Panc1 (cell line): ENCODE measurements at regions not wholly inside any gene's neighbourhood (a gene's known extent, or its start where the extent isn't known, plus 50 kb on each side); places are given as distances from the start of the nearest gene placed in this dataset.

Experiments used
- ATAC-seq: fragments of 200-7000 bp; cut with Tn5 transposase; 2 replicates; pipeline ENCODE4 v1.9.1; 2020; ENCODE audit warnings: mild to moderate bottlenecking, moderate library complexity
- BruUV-seq: library from RNA; stranded (reverse); fragments of 400-500 nt; replicated peaks from 2 replicates; lab custom pipeline; 2021; lab: Mats Ljungman, UMichigan
- CTCF ChIA-PET: fragments of 300-600 bp; sonication (Branson Sonifier 250); formaldehyde crosslinking; loops from one replicate; lab custom pipeline; 2022; ENCODE audit warnings: antibody characterized with exemption; lab: Charles Lee
- POLR2A ChIA-PET: fragments of 300-600 bp; sonication (Branson Sonifier 250); formaldehyde crosslinking; loops from one replicate; lab custom pipeline; 2022; ENCODE audit warnings: antibody characterized with exemption; lab: Charles Lee
- DNase-seq: peaks from one replicate; pipeline ENCODE4 v3.0.0-alpha.2; 2010; ENCODE audit warnings: low read depth, low spot score
- H3K27ac ChIP-seq: 2 replicates; pipeline ENCODE4 v1.5.1; 2011; ENCODE audit warnings: mild to moderate bottlenecking, low read length, inconsistent platforms
- H3K27me3 ChIP-seq: fragments of 200-500 bp; sonication (Bioruptor generic); 2 replicates; pipeline ENCODE4 v1.6.0; 2014; ENCODE audit warnings: low read length, inconsistent platforms; ENCODE audit not compliant: control insufficient read depth, insufficient read depth
- H3K36me3 ChIP-seq: fragments of 200-500 bp; sonication (Bioruptor generic); 2 replicates; pipeline ENCODE4 v1.5.1; 2014; ENCODE audit warnings: inconsistent platforms, mild to moderate bottlenecking, low read length, moderate library complexity; ENCODE audit not compliant: control insufficient read depth, insufficient read depth
- H3K4me1 ChIP-seq: 2 replicates; pipeline ENCODE4 v1.5.1; 2011; ENCODE audit warnings: inconsistent platforms, mild to moderate bottlenecking, low read length, moderate library complexity; ENCODE audit not compliant: control insufficient read depth, insufficient read depth
- H3K4me3 ChIP-seq, 2 experiments: 2 replicates each; pipeline ENCODE4 v1.5.1; 2011 to 2012; ENCODE audit warnings: low read depth in 2 of 2, low read length in 2 of 2, mild to moderate bottlenecking in 2 of 2, inconsistent platforms in 1 of 2, moderate library complexity in 1 of 2
- H3K9me3 ChIP-seq: fragments of 200-500 bp; sonication (Bioruptor generic); 2 replicates; pipeline ENCODE4 v1.5.1; 2014; ENCODE audit warnings: low read depth, mild to moderate bottlenecking, inconsistent platforms, low read length, moderate library complexity; ENCODE audit not compliant: control insufficient read depth, insufficient read depth
- CTCF ChIP-seq: fragments of 450-650 bp; IDR thresholded peaks from 2 replicates; pipeline ENCODE4 v1.5.1; 2017; ENCODE audit warnings: mild to moderate bottlenecking
- POLR2AphosphoS5 ChIP-seq: IDR thresholded peaks from 2 replicates; pipeline ENCODE4 v1.6.1; 2012; ENCODE audit warnings: mild to moderate bottlenecking, low read depth, low read length, moderate library complexity
- REST ChIP-seq, 2 experiments: IDR thresholded peaks; 2 replicates each; pipeline ENCODE4 v1.6.1; 2011 to 2012; ENCODE audit warnings: low read depth in 2 of 2, control low read depth in 1 of 2, low read length in 1 of 2, mild to moderate bottlenecking in 1 of 2, moderate library complexity in 1 of 2; ENCODE audit not compliant: insufficient read depth in 1 of 2
- SIN3A ChIP-seq: IDR thresholded peaks from 2 replicates; pipeline ENCODE4 v1.6.1; 2012; ENCODE audit warnings: low read depth, mild to moderate bottlenecking, low read length, moderate library complexity, borderline replicate concordance; ENCODE audit not compliant: insufficient read depth
- TCF7L2 ChIP-seq: IDR thresholded peaks from 2 replicates; pipeline ENCODE4 v1.6.1; 2011; ENCODE audit warnings: mild to moderate bottlenecking, low read depth, low read length, inconsistent platforms
- in situ Hi-C: cut with HindIII; loops from 2 replicates; pipeline ENCODE4 v1.10.0; 2016; ENCODE audit warnings: low sequenced_read_pairs, low pct_unique_long_range_greater_than_20kb
- intact Hi-C: fragments of 100-400 bp; cut with micrococcal nuclease; formaldehyde crosslinking; loops from one replicate; pipeline ENCODE4 v1.10.0; 2022; ENCODE audit not compliant: unreplicated experiment

GRCh38 chr1:83034851-83035250 is 964.1 kb downstream of the TTLL7 start:
- Histone ChIP-seq H3K36me3 (no peaks in the 10 kb centered on the region), H3K27ac (no peak overlapping the region), H3K9me3 (no peaks in the 10 kb centered on the region; the same call in none of the 2 replicates), H3K4me3 (no peak overlapping the region), H3K27me3 (no peaks in the 10 kb centered on the region), H3K4me1 (no peaks in the 10 kb centered on the region)
- DNase-seq (no peak), ATAC-seq (no peak)
- BruUV-seq = no TSS peak
- in situ Hi-C loops (no loop called here), intact Hi-C loops (no loop called here)
- POLR2A ChIA-PET = no interaction called here
- no peak for TF ChIP-seq CTCF
- no peak for TF ChIP-seq POLR2AphosphoS5
- no peak for TF ChIP-seq TCF7L2
- no peak for TF ChIP-seq SIN3A
- TF ChIP-seq REST (IDR thresholded peaks at IDR 0.05; ENCODE audit: insufficient read depth in 1 of 2, low read depth in 2 of 2, low read length in 1 of 2) = no peak
- CTCF ChIA-PET = no interaction called here

- no peak for TF ChIP-seq SIN3A
- TF ChIP-seq TCF7L2 = no peak
- TF ChIP-seq POLR2AphosphoS5 = no peak
- Histone ChIP-seq H3K27ac (no peak overlapping the region), H3K9me3 (no peaks in the 10 kb centered on the region; the same call in none of the 2 replicates), H3K4me3 (no peak overlapping the region), H3K4me1 (no peaks in the 10 kb centered on the region), H3K27me3 (no peaks in the 10 kb centered on the region), H3K36me3 (no peaks in the 10 kb centered on the region)
- in situ Hi-C loops = no loop called here
- ATAC-seq = no peak
- CTCF ChIA-PET = no interaction called here
- BruUV-seq = no TSS peak
- intact Hi-C loops = no loop called here
- POLR2A ChIA-PET = no interaction called here
- DNase-seq = no peak
Measured at GRCh38 chr1:83033682-83034081, 965.2 kb downstream of the TTLL7 start.

- in situ Hi-C loops = no loop called here
- ChIA-PET CTCF (no interaction called here), POLR2A (no interaction called here)
- no peak overlapping the region for H3K27ac ChIP-seq
- no peaks in the 10 kb centered on the region for H3K4me1 ChIP-seq
- H3K36me3 ChIP-seq = no peaks in the 10 kb centered on the region
- intact Hi-C loops = no loop called here
- no TSS peak for BruUV-seq
- H3K9me3 ChIP-seq = no peaks in the 10 kb centered on the region; the same call in none of the 2 replicates
- no peak overlapping the region for H3K4me3 ChIP-seq
- H3K27me3 ChIP-seq = no peaks in the 10 kb centered on the region
- no peak for ATAC-seq
- TF ChIP-seq REST (IDR thresholded peaks at IDR 0.05; ENCODE audit: insufficient read depth in 1 of 2, low read depth in 2 of 2, low read length in 1 of 2) = no peak
- TF ChIP-seq CTCF = no peak
- no peak for TF ChIP-seq TCF7L2
- no peak for TF ChIP-seq POLR2AphosphoS5
- TF ChIP-seq SIN3A = no peak
- no peak for DNase-seq
Measured at GRCh38 chr1:83029916-83030315, 969.0 kb downstream of the TTLL7 start.
